ENCODE measurements at regions not wholly inside any gene's neighbourhood (a gene's known extent, or its start where the extent isn't known, plus 50 kb on each side); places are given as distances from the start of the nearest gene placed in this dataset.
"Not testable (repeated sequence)": the region's sequence is repeated elsewhere in the genome, so short reads cannot be mapped to it uniquely, and the experiment has no call there.

DNA sequence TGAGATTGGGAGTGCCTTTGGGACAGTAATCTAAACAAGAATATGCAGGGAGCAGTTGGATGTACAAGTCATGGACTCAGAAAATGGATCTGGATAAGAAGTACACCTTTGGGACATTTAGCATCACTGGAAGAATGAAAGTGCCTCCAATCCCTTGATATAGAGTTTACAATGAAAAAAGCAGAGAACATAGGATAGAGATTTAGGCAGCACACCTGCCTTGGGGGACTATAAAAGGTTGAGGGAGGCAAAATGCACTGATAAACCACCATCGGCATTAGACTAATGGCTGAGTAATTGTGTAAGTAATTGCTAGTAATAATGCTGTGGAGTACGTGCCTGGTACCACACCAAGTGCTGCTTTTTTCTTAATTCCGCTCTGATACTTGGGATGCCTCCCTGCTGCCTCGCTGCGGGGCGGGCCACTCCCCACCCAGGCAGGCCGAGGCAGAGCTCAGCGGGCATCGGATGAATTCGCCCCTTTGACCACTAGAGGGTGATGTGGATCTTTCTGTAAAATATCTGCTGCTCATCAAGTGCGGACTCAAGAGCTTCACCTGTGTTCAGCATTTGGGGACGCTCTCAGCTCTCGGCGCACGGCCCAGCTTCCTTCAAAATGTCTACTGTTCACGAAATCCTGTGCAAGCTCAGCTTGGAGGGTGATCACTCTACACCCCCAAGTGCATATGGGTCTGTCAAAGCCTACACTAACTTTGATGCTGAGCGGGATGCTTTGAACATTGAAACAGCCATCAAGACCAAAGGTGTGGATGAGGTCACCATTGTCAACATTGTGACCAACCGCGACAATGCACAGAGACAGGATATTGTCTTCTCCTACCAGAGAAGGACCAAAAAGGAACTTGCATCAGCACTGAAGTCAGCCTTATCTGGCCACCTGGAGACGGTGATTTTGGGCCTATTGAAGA lies 99.9 kb downstream of the ANKRD18B start:
- peak; percentile 86 for DNase-seq (ENCODE audit: low spot score)

DNA sequence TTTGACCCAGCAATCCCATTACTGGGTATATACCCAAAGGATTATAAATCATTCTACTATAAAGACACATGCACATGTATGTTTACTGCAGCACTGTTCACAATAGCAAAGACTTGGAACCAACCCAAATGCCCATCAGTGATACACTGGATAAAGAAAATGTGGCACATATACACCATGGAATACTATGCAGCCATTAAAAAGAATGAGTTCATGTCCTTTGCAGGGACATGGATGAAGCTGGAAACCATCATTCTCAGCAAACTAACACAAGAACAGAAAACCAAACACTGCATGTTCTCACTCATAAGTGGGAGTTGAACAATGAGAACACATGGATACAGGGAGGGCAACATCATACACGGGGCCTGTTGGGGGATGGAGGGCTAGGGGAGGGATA lies 104.3 kb downstream of the ANKRD18B start:
- not testable (repeated sequence) for DNase-seq (ENCODE audit: low spot score)

DNA sequence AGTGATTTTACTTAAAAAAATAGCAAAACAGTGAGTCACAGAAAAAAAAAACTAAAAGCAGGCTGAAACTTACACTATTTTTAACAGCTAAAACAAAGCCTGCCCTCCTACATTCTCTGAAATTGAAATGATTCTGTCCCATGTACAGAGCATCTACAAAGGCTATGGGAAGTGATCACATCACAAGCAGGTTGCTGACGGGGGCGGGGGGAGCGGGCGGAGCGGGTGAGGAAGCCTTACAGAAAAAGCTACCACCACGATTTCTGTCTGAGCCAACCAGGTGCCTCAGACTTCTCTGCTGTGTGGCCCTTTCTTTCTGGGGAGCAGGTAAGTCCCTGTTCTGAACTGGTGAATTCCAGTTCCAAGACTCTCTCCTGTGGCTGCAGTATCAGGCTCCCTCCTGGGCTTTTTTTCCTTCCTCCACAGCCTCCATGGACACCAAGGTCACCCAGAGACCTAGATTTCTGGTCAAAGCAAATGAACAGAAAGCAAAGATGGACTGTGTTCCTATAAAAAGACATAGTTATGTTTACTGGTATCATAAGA lies 104.9 kb downstream of the ANKRD18B start:
- DNase-seq (ENCODE audit: low spot score) = no peak

- DNase-seq (ENCODE audit: low spot score) = no peak
These were observed 109.6 kb downstream of the ANKRD18B start for GRCh38 chr9:33633636-33634035.

DNA sequence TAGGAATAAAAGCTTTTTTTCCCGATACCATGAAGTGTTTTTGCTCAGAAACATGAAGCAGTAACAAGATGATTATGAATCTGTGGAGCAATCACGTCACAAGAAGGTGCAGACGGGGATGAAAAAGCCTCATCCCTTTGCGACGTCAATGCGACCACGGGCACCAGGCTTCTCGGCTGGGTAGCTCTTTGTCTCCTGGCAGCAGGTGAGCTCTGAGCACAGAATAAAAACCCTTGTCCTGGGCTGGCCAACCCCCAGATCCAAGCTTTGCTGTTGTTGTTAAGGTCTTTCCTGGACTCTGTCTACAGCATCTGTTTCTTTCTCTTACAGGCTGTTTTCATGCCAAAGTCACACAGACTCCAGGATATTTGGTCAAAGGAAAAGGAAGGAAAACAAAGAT lies 113.8 kb downstream of the ANKRD18B start:
- DNase-seq (ENCODE audit: low spot score) = no peak

DNA sequence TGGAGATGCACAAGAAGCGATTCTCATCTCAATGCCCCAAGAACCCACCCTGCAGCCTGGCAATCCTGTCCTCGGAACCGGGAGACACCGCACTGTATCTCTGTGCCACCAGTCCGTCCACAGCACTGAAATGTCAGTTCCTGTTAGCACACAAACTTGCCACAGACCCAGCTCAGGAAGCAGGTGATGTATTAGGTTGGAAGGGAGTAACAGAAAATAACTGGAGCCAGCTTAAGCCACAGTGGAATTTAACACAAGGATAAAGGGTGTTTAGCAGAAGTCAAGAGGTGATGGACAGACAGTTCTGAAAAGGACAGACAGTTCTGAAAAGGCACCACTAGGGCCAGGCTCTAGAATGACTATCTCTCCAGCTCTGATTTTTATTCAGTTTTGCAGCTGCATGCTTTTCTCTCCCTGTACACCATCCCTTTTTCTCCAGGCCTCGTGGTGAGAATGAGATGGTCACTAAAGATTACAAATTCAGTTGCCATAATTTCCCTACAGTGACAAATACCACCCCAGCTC lies 114.4 kb downstream of the ANKRD18B start:
- DNase-seq (ENCODE audit: low spot score) = no peak

- DNase-seq (ENCODE audit: low spot score) = no peak
These were observed 121.7 kb downstream of the ANKRD18B start for GRCh38 chr9:33645706-33646105.

GRCh38 chr9:33649463-33649862 lies 125.4 kb downstream of the ANKRD18B start:
- DNase-seq (ENCODE audit: low spot score) = no peak

DNA sequence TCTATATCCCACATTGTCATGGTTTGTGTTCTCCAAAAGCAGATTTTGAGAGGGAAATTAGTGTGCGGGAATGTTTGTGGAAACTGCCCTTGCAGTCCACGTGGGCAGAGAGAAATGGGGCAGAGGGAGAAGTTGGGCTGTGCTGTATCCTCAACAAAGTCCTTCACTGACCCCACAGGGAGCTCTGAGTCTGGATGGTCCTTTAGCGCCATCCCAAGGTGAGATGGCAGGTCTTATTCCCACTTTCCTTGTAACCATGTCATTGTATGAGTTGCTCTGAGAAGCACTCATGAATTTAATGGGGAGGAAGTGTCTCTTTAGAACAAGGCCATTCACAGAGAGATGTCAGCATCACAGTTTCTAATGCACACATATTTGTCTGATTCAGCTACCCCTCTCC lies 127.1 kb downstream of the ANKRD18B start:
- DNase-seq (ENCODE audit: low spot score) = no peak

DNA sequence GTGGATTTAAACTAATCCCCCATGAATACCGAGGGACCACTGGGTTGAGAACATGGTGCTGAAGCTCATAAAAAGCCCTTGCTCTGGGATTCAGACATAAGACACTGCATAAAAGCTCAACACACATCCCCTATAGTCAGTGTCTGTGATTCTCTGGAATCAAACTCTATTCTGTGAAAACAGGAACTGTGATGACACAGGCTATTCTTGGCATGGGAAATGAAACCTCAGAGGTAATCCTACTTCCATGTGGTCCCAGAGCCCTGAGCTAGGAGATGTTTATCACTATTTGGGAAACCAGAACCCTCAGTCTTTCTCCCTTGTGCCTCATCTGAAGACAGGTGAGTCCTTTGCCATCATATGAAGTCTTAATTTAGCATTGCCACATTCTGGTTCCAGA lies 135.4 kb upstream of the PRSS3 start:
- no peak for DNase-seq (ENCODE audit: low spot score)

- no peak for DNase-seq (ENCODE audit: low spot score)
These were observed 134.6 kb upstream of the PRSS3 start for GRCh38 chr9:33660772-33661171.

GRCh38 chr9:33661176-33661575 lies 134.2 kb upstream of the PRSS3 start:
- no peak for DNase-seq (ENCODE audit: low spot score)

DNA sequence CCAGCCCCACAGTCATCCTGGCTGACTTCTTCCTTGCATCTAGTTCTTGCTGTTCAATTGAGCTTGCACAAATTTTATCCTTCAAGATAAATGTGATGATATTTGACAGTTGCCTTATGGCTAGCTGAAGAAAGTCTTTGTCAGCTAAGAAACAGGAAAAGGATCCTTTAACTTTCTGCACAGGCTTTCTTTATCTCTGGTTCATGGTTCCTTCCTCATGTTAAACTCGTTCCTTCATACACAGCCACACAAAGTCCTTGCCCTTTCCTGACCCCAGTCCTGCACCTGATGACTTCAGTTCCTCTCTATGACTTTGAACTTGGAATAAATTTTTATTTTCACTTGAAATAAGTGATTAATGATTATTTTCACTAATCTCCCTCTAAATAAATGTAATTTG lies 132.5 kb upstream of the PRSS3 start:
- no peak for DNase-seq (ENCODE audit: low spot score)

DNA sequence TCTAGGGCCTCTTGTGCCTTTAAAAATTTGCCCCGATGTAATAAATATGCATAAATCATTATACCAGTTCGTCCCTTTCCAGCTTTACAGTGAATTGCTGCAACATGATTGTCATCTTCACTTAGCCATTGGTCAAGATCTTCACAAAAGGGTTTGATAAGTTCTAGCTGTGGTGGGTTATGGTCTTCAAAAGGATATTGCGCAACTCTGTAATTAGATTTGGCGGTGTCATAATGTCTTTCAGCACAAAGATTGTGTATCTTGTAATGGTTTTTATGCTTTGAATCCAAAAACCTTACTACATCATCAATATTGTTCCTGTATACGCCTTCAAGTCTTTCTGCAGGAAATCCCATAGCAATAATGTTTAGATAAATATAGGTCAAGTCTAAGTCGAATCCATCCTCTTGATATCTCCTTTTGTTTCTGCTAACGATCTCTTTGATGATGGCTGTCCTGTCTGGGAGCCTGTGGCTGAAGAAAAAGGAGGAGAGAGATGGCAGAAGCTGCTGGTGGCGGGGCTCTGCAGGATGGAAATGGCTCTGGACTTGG lies 119.1 kb upstream of the PRSS3 start:
- not testable (repeated sequence) for DNase-seq (ENCODE audit: low spot score)

DNA sequence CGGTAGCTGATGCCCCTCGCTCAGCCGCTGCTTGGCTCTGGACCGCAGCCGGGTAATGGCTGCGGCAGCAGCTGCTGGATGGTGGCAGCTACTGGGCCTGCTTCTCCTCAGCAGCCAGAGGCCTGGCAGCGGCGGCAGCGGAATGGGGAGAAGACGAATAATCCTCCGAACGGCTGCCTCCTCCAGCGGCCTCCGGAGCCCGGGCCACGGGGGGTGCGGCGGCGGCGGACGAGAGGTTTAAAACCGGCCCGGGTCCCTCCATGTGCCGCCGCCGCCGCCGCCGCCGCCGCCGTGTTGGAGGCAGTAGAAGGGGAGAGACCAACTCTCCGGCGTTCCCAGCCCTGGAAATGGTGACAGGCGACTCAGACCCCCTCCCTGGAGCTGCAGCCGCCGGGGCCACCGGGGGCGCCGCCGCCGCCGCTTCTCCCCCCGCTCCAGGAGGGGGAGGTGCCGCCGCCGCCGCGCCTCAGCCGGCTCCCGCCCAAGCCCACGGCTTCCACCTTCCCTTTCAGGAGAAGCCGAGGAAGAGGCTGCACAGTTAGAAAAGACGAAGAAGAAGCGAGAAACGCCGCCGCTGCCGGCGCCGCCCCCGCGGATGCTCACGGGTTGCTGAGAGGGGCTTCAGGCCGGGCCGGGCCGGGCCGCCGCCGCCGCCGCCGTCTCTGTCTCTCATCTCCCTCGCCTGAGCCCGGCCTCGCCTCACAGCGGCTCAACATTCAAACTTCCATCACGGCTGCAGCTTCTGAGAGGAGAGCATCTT lies 118.4 kb upstream of the PRSS3 start:
- DNase-seq (ENCODE audit: low spot score) = peak; percentile 29

DNA sequence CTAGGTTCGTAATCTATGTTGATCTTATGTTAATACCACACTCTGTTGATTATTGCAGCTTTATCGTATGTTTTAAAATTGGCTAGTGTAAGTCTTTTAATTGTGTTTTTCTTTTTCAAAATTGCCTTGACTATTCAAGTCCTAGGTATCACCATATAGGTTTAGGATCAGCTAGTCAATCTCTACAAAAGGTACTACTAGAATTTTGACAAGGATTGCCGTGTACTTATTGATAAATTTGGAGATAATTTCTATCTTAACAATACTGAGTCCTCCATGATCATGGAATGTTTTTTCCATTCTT lies 117.9 kb upstream of the PRSS3 start:
- no peak for DNase-seq (ENCODE audit: low spot score)

DNA sequence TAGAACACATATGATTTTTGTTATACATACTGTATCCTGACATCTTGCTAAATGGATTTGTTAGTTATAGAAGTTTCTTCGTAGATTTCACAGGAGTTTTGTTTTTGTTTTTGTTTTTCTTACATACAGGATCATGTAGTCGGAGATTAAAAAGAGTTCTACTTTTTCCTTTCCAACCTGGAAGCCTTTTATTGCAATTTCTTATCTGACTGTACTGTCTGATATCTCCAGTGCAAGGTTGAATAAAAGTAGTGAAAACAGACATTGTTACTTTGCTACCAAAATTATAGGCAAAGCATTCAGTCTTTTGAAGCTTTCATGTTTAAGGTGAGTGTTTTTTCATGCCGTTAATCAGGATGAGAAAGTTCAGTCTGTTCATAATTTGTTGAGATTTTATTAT lies 117.4 kb upstream of the PRSS3 start:
- DNase-seq (ENCODE audit: low spot score) = no peak

DNA sequence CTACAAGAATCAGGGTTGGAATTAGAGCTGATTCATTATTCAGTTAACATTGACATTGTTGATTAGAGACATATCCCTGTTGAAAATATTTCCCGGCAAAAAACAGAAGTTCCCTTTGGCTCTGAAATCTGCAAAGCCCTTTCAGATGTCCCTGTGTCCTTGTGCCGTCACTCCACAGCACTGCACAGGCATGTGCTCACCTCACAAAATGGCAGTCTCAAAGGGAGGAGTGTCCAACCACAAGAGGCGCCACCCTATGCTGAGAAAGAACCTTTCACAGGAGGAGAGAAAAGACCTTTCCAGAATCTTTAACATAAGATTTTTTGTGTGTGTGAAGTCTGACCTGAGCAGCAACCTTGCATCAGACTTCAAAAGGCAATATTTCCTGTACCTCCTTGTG lies 112.8 kb upstream of the PRSS3 start:
- no peak for DNase-seq (ENCODE audit: low spot score)

- DNase-seq (ENCODE audit: low spot score) = no peak
These were observed 110.5 kb upstream of the PRSS3 start for GRCh38 chr9:33684831-33685230.

GRCh38 chr9:33686942-33687341 lies 108.4 kb upstream of the PRSS3 start:
- DNase-seq (ENCODE audit: low spot score) = no peak

- no peak for DNase-seq (ENCODE audit: low spot score)
These were observed 107.6 kb upstream of the PRSS3 start for GRCh38 chr9:33687779-33688178.

DNA sequence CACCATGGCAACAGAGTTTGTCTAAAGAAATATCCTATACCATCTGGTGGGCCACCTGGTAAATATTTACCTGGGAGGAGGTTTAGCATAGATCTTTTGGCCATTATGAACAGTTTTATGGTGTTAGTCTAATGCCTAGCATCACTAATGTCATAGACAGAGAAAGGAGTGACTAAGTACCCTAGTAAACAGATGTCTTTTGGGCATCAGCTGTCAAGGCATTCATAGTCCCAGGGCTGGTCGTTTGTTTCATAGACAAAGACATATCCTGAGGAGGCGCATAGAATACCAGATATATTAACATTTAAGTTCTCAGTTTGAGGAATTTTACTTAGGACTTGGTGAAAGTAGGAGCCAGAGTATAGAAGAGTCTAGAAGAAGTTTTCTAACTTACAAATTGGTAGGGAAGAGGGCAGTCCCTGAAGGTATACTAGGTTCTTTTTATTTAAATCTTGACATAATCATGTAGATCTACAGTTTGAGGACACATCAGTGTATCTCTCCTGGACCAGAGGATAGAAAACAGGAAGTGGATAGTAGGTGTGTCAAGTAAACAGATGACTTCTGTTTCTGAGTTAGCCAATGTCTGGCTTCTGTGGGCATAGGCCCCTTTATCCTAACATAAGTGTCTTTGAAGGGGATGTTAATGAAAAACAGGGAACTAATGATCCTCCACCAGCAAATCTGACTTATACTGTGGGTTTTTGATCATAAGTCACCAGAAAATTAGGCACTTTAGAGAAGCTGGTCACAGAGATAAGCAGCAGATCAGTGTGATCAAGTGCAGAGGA lies 105.0 kb upstream of the PRSS3 start:
- no peak for DNase-seq (ENCODE audit: low spot score)
